ENCODE measurements at regions not wholly inside any gene's neighbourhood (a gene's known extent, or its start where the extent isn't known, plus 50 kb on each side); places are given as distances from the start of the nearest gene placed in this dataset.

DNA sequence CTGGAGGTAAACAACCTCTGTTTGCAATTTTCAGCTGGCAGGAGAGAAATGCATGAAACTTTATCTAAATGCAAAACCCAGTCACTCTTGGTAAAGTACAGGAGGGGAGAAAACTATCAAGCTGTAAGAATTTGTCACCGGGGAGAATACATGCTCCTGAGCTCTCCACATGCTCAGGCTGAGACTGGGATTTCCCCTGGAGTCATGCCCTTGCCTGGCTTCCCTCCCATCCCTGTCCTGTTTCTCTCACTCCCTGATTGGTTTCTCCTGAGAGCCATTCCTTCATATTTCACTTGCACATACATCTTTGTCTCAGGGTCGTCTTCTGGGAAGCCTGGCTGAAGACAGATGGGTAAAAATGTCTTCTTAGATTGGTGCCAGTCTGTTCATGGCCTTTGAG is 52.9 kb upstream of the SPATS2L start:
- TF ChIP-seq, protein P1, sequence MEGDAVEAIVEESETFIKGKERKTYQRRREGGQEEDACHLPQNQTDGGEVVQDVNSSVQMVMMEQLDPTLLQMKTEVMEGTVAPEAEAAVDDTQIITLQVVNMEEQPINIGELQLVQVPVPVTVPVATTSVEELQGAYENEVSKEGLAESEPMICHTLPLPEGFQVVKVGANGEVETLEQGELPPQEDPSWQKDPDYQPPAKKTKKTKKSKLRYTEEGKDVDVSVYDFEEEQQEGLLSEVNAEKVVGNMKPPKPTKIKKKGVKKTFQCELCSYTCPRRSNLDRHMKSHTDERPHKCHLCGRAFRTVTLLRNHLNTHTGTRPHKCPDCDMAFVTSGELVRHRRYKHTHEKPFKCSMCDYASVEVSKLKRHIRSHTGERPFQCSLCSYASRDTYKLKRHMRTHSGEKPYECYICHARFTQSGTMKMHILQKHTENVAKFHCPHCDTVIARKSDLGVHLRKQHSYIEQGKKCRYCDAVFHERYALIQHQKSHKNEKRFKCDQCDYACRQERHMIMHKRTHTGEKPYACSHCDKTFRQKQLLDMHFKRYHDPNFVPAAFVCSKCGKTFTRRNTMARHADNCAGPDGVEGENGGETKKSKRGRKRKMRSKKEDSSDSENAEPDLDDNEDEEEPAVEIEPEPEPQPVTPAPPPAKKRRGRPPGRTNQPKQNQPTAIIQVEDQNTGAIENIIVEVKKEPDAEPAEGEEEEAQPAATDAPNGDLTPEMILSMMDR (IDR thresholded peaks at IDR 0.05; ENCODE audit: insufficient read depth, low read length): no peak
- TF ChIP-seq POLR2AphosphoS5 (IDR thresholded peaks at IDR 0.05; ENCODE audit: low read depth): no peak
- TF ChIP-seq REST (IDR thresholded peaks at IDR 0.05; ENCODE audit: insufficient replicate concordance, low read depth): no peak
- TF ChIP-seq GABPA (IDR thresholded peaks at IDR 0.05; ENCODE audit: low read depth): no peak

All from HL-60 (cell line).